HG02642 (cell line): ENCODE measurements at regions not wholly inside any gene's neighbourhood (a gene's known extent, or its start where the extent isn't known, plus 50 kb on each side); places are given as distances from the start of the nearest gene placed in this dataset.
"Not testable (repeated sequence)": the region's sequence is repeated elsewhere in the genome, so short reads cannot be mapped to it uniquely, and the experiment has no call there.

Source experiments
- ATAC-seq: cut with Tn5 transposase; IDR thresholded peaks from one replicate; pipeline ENCODE4 v1.9.1; 2021; ENCODE audit warnings: mild to moderate bottlenecking; ENCODE audit not compliant: unreplicated experiment, poor library complexity

- ATAC-seq = no peak
Measured at GRCh38 chr13:86914757-86915156, 756.4 kb upstream of the SLITRK5 start.

GRCh38 chr13:86917438-86917837 is 753.7 kb upstream of the SLITRK5 start:
- not testable (repeated sequence) for ATAC-seq

GRCh38 chr13:86918682-86919081 is 752.5 kb upstream of the SLITRK5 start:
- ATAC-seq = no peak

- no peak for ATAC-seq
Measured at GRCh38 chr13:86920961-86921360, 750.2 kb upstream of the SLITRK5 start.

- no peak for ATAC-seq
Measured at GRCh38 chr13:86922936-86923335, 748.2 kb upstream of the SLITRK5 start.

- ATAC-seq = not testable (repeated sequence)
Measured at GRCh38 chr13:86926916-86927315, 744.3 kb upstream of the SLITRK5 start.

GRCh38 chr13:86932776-86933334 is 738.3 kb upstream of the SLITRK5 start:
- ATAC-seq = no peak

- ATAC-seq = no peak
Measured at GRCh38 chr13:86933676-86934075, 737.5 kb upstream of the SLITRK5 start.

- ATAC-seq = no peak
Measured at GRCh38 chr13:86937316-86937715, 733.9 kb upstream of the SLITRK5 start.

GRCh38 chr13:86945584-86945983 is 725.6 kb upstream of the SLITRK5 start:
- no peak for ATAC-seq

GRCh38 chr13:86946734-86947133 is 724.4 kb upstream of the SLITRK5 start:
- ATAC-seq = no peak

GRCh38 chr13:86954341-86954740 is 716.8 kb upstream of the SLITRK5 start:
- ATAC-seq = no peak

- no peak for ATAC-seq
Measured at GRCh38 chr13:86960876-86961275, 710.3 kb upstream of the SLITRK5 start.

- no peak for ATAC-seq
Measured at GRCh38 chr13:86974251-86974994, 696.7 kb upstream of the SLITRK5 start.

- ATAC-seq = no peak
Measured at GRCh38 chr13:86974995-86975328, 696.2 kb upstream of the SLITRK5 start.

- no peak for ATAC-seq
Measured at GRCh38 chr13:86976521-86977324, 694.4 kb upstream of the SLITRK5 start.

- ATAC-seq = no peak
Measured at GRCh38 chr13:86986448-86986847, 684.7 kb upstream of the SLITRK5 start.

GRCh38 chr13:86992251-86992650 is 678.9 kb upstream of the SLITRK5 start:
- ATAC-seq = no peak

- no peak for ATAC-seq
Measured at GRCh38 chr13:87003265-87003664, 667.9 kb upstream of the SLITRK5 start.

GRCh38 chr13:87005511-87005910 is 665.7 kb upstream of the SLITRK5 start:
- no peak for ATAC-seq

- no peak for ATAC-seq
Measured at GRCh38 chr13:87035526-87035925, 635.6 kb upstream of the SLITRK5 start.
